Endodermal cell (in vitro differentiated cells): ENCODE measurements at regions not wholly inside any gene's neighbourhood (a gene's known extent, or its start where the extent isn't known, plus 50 kb on each side); places are given as distances from the start of the nearest gene placed in this dataset.

ENCODE experiments used
- DNase-seq: peaks from one replicate; pipeline ENCODE4 v3.0.0-alpha.2; 2017
- H3K27ac ChIP-seq: 2 replicates; pipeline ENCODE4 v1.5.1; 2013; ENCODE audit warnings: mild to moderate bottlenecking, low read depth, low read length, moderate library complexity
- H3K27me3 ChIP-seq: 2 replicates; pipeline ENCODE4 v1.6.1; 2013; ENCODE audit warnings: mild to moderate bottlenecking, low read length, moderate library complexity; ENCODE audit not compliant: insufficient read depth, control insufficient read depth, poor library complexity, severe bottlenecking
- H3K36me3 ChIP-seq: 2 replicates; pipeline ENCODE4 v1.7.0; 2013; ENCODE audit warnings: mild to moderate bottlenecking, low read length, moderate library complexity; ENCODE audit not compliant: control insufficient read depth, insufficient read depth
- H3K4me1 ChIP-seq: one replicate; pipeline ENCODE4 v1.7.0; 2013; ENCODE audit warnings: low read length; ENCODE audit not compliant: control insufficient read depth, insufficient read depth
- H3K4me3 ChIP-seq: 2 replicates; pipeline ENCODE4 v1.5.1; 2013; ENCODE audit warnings: mild to moderate bottlenecking, low read length, moderate library complexity
- H3K9ac ChIP-seq: 2 replicates; pipeline ENCODE4 v1.6.1; 2013; ENCODE audit warnings: mild to moderate bottlenecking, low read length, moderate library complexity; ENCODE audit not compliant: poor library complexity, severe bottlenecking; ENCODE audit errors: extremely low read depth
- H3K9me3 ChIP-seq: 2 replicates; pipeline ENCODE4 v1.6.1; 2013; ENCODE audit warnings: mild to moderate bottlenecking, low read length, moderate library complexity; ENCODE audit not compliant: control insufficient read depth
- H3K27ac Mint-ChIP-seq: 2 replicates; pipeline ENCODE4 v1.8.0; 2020; ENCODE audit warnings: mixed read lengths
- H3K27me3 Mint-ChIP-seq: 2 replicates; pipeline ENCODE4 v1.8.0; 2021; ENCODE audit warnings: mild to moderate bottlenecking, mixed read lengths; ENCODE audit not compliant: insufficient read depth
- H3K36me3 Mint-ChIP-seq: 2 replicates; pipeline ENCODE4 v1.8.0; 2020; ENCODE audit warnings: low read depth, mixed read lengths
- H3K4me1 Mint-ChIP-seq: 2 replicates; pipeline ENCODE4 v1.8.0; 2020; ENCODE audit warnings: mixed read lengths
- H3K4me3 Mint-ChIP-seq: 2 replicates; pipeline ENCODE4 v1.8.0; 2020; ENCODE audit warnings: mild to moderate bottlenecking, moderate library complexity, mixed read lengths
- H3K9me3 Mint-ChIP-seq: 2 replicates; pipeline ENCODE4 v1.8.0; 2020; ENCODE audit warnings: mild to moderate bottlenecking, mixed read lengths
- WGBS, 2 experiments: methylation state at CpG; one replicate each; pipeline versions ENCODE4 v1.1.5 to v1.1.7; 2013; ENCODE audit warnings: missing lambda C conversion rate in 2 of 2, mixed read lengths in 1 of 2; ENCODE audit not compliant: insufficient coverage in 1 of 2, insufficient read length in 1 of 2; 5-methylcytosine and 5-hydroxymethylcytosine counted together
- TF ChIP-seq, protein P1 (sequence below): fragments of 200-600 bp; sonication (generic); conservative IDR thresholded peaks from 2 replicates; pipeline ENCODE4 v1.5.0; 2021; ENCODE audit warnings: antibody characterized with exemption, mild to moderate bottlenecking

- Histone ChIP-seq H3K27me3 (no peaks in the 10 kb centered on the region), H3K9ac (no peak overlapping the region), H3K36me3 (no peaks in the 10 kb centered on the region), H3K4me3 (no peak overlapping the region), H3K4me1 (no peaks in the 10 kb centered on the region), H3K9me3 (no peaks in the 10 kb centered on the region), H3K27ac (no peak overlapping the region)
- H3K4me3 Mint-ChIP-seq, result no peak overlapping the region
- H3K4me1 Mint-ChIP-seq, result no peaks in the 10 kb centered on the region
- DNase-seq, result no peak
- H3K27me3 Mint-ChIP-seq, result no peaks in the 10 kb centered on the region
- no peaks in the 10 kb centered on the region for H3K9me3 Mint-ChIP-seq
- H3K36me3 Mint-ChIP-seq, result no peaks in the 10 kb centered on the region
- H3K27ac Mint-ChIP-seq, result no peak overlapping the region
- TF ChIP-seq, protein P1, sequence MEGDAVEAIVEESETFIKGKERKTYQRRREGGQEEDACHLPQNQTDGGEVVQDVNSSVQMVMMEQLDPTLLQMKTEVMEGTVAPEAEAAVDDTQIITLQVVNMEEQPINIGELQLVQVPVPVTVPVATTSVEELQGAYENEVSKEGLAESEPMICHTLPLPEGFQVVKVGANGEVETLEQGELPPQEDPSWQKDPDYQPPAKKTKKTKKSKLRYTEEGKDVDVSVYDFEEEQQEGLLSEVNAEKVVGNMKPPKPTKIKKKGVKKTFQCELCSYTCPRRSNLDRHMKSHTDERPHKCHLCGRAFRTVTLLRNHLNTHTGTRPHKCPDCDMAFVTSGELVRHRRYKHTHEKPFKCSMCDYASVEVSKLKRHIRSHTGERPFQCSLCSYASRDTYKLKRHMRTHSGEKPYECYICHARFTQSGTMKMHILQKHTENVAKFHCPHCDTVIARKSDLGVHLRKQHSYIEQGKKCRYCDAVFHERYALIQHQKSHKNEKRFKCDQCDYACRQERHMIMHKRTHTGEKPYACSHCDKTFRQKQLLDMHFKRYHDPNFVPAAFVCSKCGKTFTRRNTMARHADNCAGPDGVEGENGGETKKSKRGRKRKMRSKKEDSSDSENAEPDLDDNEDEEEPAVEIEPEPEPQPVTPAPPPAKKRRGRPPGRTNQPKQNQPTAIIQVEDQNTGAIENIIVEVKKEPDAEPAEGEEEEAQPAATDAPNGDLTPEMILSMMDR, result no peak
Measured at GRCh38 chr5:119860463-119860862, 231.1 kb downstream of the FAM170A start.

DNA sequence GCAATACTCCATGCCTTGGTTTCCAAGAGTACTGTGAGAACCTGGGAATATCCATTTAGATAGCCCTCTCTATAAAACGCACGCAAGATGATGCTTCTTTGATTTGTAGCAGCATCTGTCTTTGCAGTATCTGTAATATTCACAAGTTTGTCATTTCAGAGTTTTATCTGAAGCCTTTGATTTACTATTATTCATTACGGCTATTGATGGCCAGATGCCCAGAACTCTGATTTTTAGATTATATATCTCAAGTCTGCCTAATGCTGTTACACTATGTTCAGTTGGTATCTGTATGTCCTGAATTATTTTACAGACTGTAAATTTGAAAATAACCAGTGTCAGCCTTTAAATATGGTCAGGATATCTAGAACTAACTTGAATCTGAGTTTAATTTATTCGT, 233.3 kb downstream of the FAM170A start:
- Histone ChIP-seq H3K27ac (no peak overlapping the region), H3K4me3 (no peak overlapping the region), H3K27me3 (no peaks in the 10 kb centered on the region), H3K9me3 (no peaks in the 10 kb centered on the region), H3K9ac (no peak overlapping the region), H3K36me3 (no peaks in the 10 kb centered on the region), H3K4me1 (no peaks in the 10 kb centered on the region)
- DNase-seq, result no peak
- H3K4me1 Mint-ChIP-seq, result no peaks in the 10 kb centered on the region
- no peak overlapping the region for H3K27ac Mint-ChIP-seq
- no peak overlapping the region for H3K4me3 Mint-ChIP-seq
- no peaks in the 10 kb centered on the region for H3K27me3 Mint-ChIP-seq
- no peaks in the 10 kb centered on the region for H3K36me3 Mint-ChIP-seq
- H3K9me3 Mint-ChIP-seq, result no peaks in the 10 kb centered on the region
- TF ChIP-seq, protein P1, result no peak
- WGBS, 2 experiments, result 92 to 93% methylated on average over 3 to 4 of the region's 4 CpGs

- no peaks in the 10 kb centered on the region for H3K36me3 Mint-ChIP-seq
- DNase-seq, result no peak
- no peak overlapping the region for H3K27ac Mint-ChIP-seq
- no peaks in the 10 kb centered on the region for H3K9me3 ChIP-seq
- no peaks in the 10 kb centered on the region for H3K36me3 ChIP-seq
- no peak overlapping the region for H3K4me3 ChIP-seq
- H3K27me3 ChIP-seq, result no peaks in the 10 kb centered on the region
- H3K9ac ChIP-seq, result no peak overlapping the region
- no peak overlapping the region for H3K27ac ChIP-seq
- no peaks in the 10 kb centered on the region for H3K27me3 Mint-ChIP-seq
- no peaks in the 10 kb centered on the region for H3K9me3 Mint-ChIP-seq
- no peaks in the 10 kb centered on the region for H3K4me1 ChIP-seq
- H3K4me1 Mint-ChIP-seq, result no peaks in the 10 kb centered on the region
- TF ChIP-seq, protein P1, result no peak
- H3K4me3 Mint-ChIP-seq, result no peak overlapping the region
Measured at GRCh38 chr5:119864286-119864685, 234.9 kb downstream of the FAM170A start.
